ENCODE measurements at regions not wholly inside any gene's neighbourhood (a gene's known extent, or its start where the extent isn't known, plus 50 kb on each side); places are given as distances from the start of the nearest gene placed in this dataset.

GRCh38 chr20:11740975-11741374, 176.7 kb upstream of the BTBD3 start:
- TF ChIP-seq TAF1 (IDR thresholded peaks at IDR 0.05; ENCODE audit: low read depth, low read length) (no peak), POU2F2 (IDR thresholded peaks at IDR 0.05; ENCODE audit: low read depth, low read length) (no peak)
